NCI-H524 (cell line): ENCODE measurements at regions not wholly inside any gene's neighbourhood (a gene's known extent, or its start where the extent isn't known, plus 50 kb on each side); places are given as distances from the start of the nearest gene placed in this dataset.
"Not testable (repeated sequence)": the region's sequence is repeated elsewhere in the genome, so short reads cannot be mapped to it uniquely, and the experiment has no call there.

Experiments
- DNase-seq, 2 experiments: peaks; one replicate each; lab custom pipeline; 2025; lab: John Stamatoyannopoulos, UW

- DNase-seq, result no peak
Observed at GRCh38 chr7:146057958-146058357, 58.6 kb upstream of the CNTNAP2 start.

GRCh38 chr7:146054909-146055308, 61.7 kb upstream of the CNTNAP2 start:
- no peak for DNase-seq

GRCh38 chr7:146053492-146053891, 63.1 kb upstream of the CNTNAP2 start:
- DNase-seq, result no peak

GRCh38 chr7:146043310-146043709, 73.3 kb upstream of the CNTNAP2 start:
- not testable (repeated sequence) for DNase-seq

- DNase-seq, result peak in 1 of 2 experiments; percentile 3
Observed at GRCh38 chr7:146028251-146028750, 88.3 kb upstream of the CNTNAP2 start.

- no peak for DNase-seq
Observed at GRCh38 chr7:146027243-146027642, 89.4 kb upstream of the CNTNAP2 start.

GRCh38 chr7:146022776-146023175, 93.8 kb upstream of the CNTNAP2 start:
- DNase-seq, result peak; percentile 12 to 66

- DNase-seq, result not testable (repeated sequence)
Observed at GRCh38 chr7:146019041-146020004, 97.3 kb upstream of the CNTNAP2 start.

- not testable (repeated sequence) for DNase-seq
Observed at GRCh38 chr7:146017366-146017765, 99.2 kb upstream of the CNTNAP2 start.

GRCh38 chr7:146014154-146014553, 102.4 kb upstream of the CNTNAP2 start:
- DNase-seq, result not testable (repeated sequence)

- no peak for DNase-seq
Observed at GRCh38 chr7:146008293-146008692, 108.3 kb upstream of the CNTNAP2 start.

- no peak for DNase-seq
Observed at GRCh38 chr7:146004805-146005204, 111.8 kb upstream of the CNTNAP2 start.

GRCh38 chr7:146002431-146003078, 114.0 kb upstream of the CNTNAP2 start:
- no peak for DNase-seq

- no peak for DNase-seq
Observed at GRCh38 chr7:146002008-146002407, 114.6 kb upstream of the CNTNAP2 start.

- DNase-seq, result no peak
Observed at GRCh38 chr7:146000882-146001281, 115.7 kb upstream of the CNTNAP2 start.

- no peak for DNase-seq
Observed at GRCh38 chr7:145989469-145989868, 127.1 kb upstream of the CNTNAP2 start.

- DNase-seq, result no peak
Observed at GRCh38 chr7:145986248-145986874, 130.2 kb upstream of the CNTNAP2 start.

- peak; percentile 26 to 60 for DNase-seq
Observed at GRCh38 chr7:145978769-145979168, 137.8 kb upstream of the CNTNAP2 start.

GRCh38 chr7:145959981-145960380, 156.6 kb upstream of the CNTNAP2 start:
- DNase-seq, result no peak

- DNase-seq, result no peak
Observed at GRCh38 chr7:145957160-145957890, 159.3 kb upstream of the CNTNAP2 start.

GRCh38 chr7:145951566-145951965, 165.0 kb upstream of the CNTNAP2 start:
- DNase-seq, result no peak

GRCh38 chr7:145928937-145929336, 187.7 kb upstream of the CNTNAP2 start:
- no peak for DNase-seq
